ENCODE measurements at regions not wholly inside any gene's neighbourhood (a gene's known extent, or its start where the extent isn't known, plus 50 kb on each side); places are given as distances from the start of the nearest gene placed in this dataset.

- no peak for ATAC-seq (ENCODE audit: low FRiP score)
- TF ChIP-seq CTCF (IDR thresholded peaks at IDR 0.05) = no peak
Observed at GRCh38 chr2:237189799-237190198, 104.1 kb downstream of the COPS8 start.

GRCh38 chr2:237190966-237191713 is 105.5 kb downstream of the COPS8 start:
- no peak for TF ChIP-seq CTCF (IDR thresholded peaks at IDR 0.05)
- ATAC-seq (ENCODE audit: low FRiP score) = no peak

More at GRCh38 chr2:237189799-237190198, 104.1 kb downstream of the COPS8 start:
- DNase-seq (ENCODE audit: low spot score) = no peak

GRCh38 chr2:237191714-237192081 is 106.0 kb downstream of the COPS8 start:
- no peak for DNase-seq (ENCODE audit: low spot score)
- no peak for TF ChIP-seq CTCF (IDR thresholded peaks at IDR 0.05)
- no peak for ATAC-seq (ENCODE audit: low FRiP score)

More at GRCh38 chr2:237190966-237191713, 105.5 kb downstream of the COPS8 start:
- no peak for DNase-seq (ENCODE audit: low spot score)

- ATAC-seq (ENCODE audit: low FRiP score) (no peak), DNase-seq (ENCODE audit: low spot score) (no peak)
- TF ChIP-seq CTCF (IDR thresholded peaks at IDR 0.05) = no peak
Observed at GRCh38 chr2:237192881-237193280, 107.2 kb downstream of the COPS8 start.

GRCh38 chr2:237193436-237193835 is 107.7 kb downstream of the COPS8 start:
- TF ChIP-seq CTCF (IDR thresholded peaks at IDR 0.05) = no peak
- no peak for ATAC-seq (ENCODE audit: low FRiP score)
- DNase-seq (ENCODE audit: low spot score) = no peak

GRCh38 chr2:237194081-237194480 is 108.4 kb downstream of the COPS8 start:
- no peak for ATAC-seq (ENCODE audit: low FRiP score)
- no peak for DNase-seq (ENCODE audit: low spot score)
- no peak for TF ChIP-seq CTCF (IDR thresholded peaks at IDR 0.05)

GRCh38 chr2:237194906-237195305 is 109.2 kb downstream of the COPS8 start:
- DNase-seq (ENCODE audit: low spot score) (no peak), ATAC-seq (ENCODE audit: low FRiP score) (no peak)
- TF ChIP-seq CTCF (IDR thresholded peaks at IDR 0.05) = no peak
